ENCODE measurements at regions not wholly inside any gene's neighbourhood (a gene's known extent, or its start where the extent isn't known, plus 50 kb on each side); places are given as distances from the start of the nearest gene placed in this dataset.

GRCh38 chr13:80242728-80243427 is 98.0 kb downstream of the SPRY2 start:
- H3K4me3 Mint-ChIP-seq = no peak overlapping the region
- TF ChIP-seq CTCF (IDR thresholded peaks at IDR 0.05; ENCODE audit: unreplicated experiment in 3 of 3) = no peak
- no peaks in the 10 kb centered on the region for H3K36me3 Mint-ChIP-seq (ENCODE audit: low read depth)
- peaks cover 3% of the 10 kb centered on the region for H3K27me3 Mint-ChIP-seq (ENCODE audit: low read depth)
- H3K4me1 Mint-ChIP-seq = no peaks in the 10 kb centered on the region
- no peak overlapping the region for H3K27ac Mint-ChIP-seq
- H3K9me3 Mint-ChIP-seq = no peaks in the 10 kb centered on the region

GRCh38 chr13:80239571-80240255 is 101.2 kb downstream of the SPRY2 start:
- H3K27ac Mint-ChIP-seq = no peak overlapping the region
- H3K36me3 Mint-ChIP-seq (ENCODE audit: low read depth) = no peaks in the 10 kb centered on the region
- peaks cover 3% of the 10 kb centered on the region for H3K27me3 Mint-ChIP-seq (ENCODE audit: low read depth)
- no peak for TF ChIP-seq CTCF (IDR thresholded peaks at IDR 0.05; ENCODE audit: unreplicated experiment in 3 of 3)
- no peak overlapping the region for H3K4me3 Mint-ChIP-seq
- peaks cover 12% of the 10 kb centered on the region for H3K4me1 Mint-ChIP-seq
- H3K9me3 Mint-ChIP-seq = no peaks in the 10 kb centered on the region

- H3K9me3 Mint-ChIP-seq = no peaks in the 10 kb centered on the region
- H3K36me3 Mint-ChIP-seq (ENCODE audit: low read depth) = no peaks in the 10 kb centered on the region
- TF ChIP-seq CTCF (IDR thresholded peaks at IDR 0.05; ENCODE audit: unreplicated experiment in 3 of 3) = no peak
- H3K4me1 Mint-ChIP-seq = peaks cover 12% of the 10 kb centered on the region
- H3K27me3 Mint-ChIP-seq (ENCODE audit: low read depth) = peaks cover 3% of the 10 kb centered on the region
- no peak overlapping the region for H3K27ac Mint-ChIP-seq
- H3K4me3 Mint-ChIP-seq = no peak overlapping the region
Measured at GRCh38 chr13:80239116-80239515, 101.8 kb downstream of the SPRY2 start.

GRCh38 chr13:80237646-80238045 is 103.3 kb downstream of the SPRY2 start:
- TF ChIP-seq CTCF (IDR thresholded peaks at IDR 0.05; ENCODE audit: unreplicated experiment in 3 of 3) = no peak
- H3K27ac Mint-ChIP-seq = no peak overlapping the region
- H3K36me3 Mint-ChIP-seq (ENCODE audit: low read depth) = no peaks in the 10 kb centered on the region
- H3K4me3 Mint-ChIP-seq = no peak overlapping the region
- peaks cover 12% of the 10 kb centered on the region for H3K4me1 Mint-ChIP-seq
- H3K9me3 Mint-ChIP-seq = peaks cover 2% of the 10 kb centered on the region
- H3K27me3 Mint-ChIP-seq (ENCODE audit: low read depth) = peaks cover 3% of the 10 kb centered on the region

- Mint-ChIP-seq H3K27ac (peak overlapping the region; percentile 3 to 70 (median 6)), H3K9me3 (peaks cover 5% of the 10 kb centered on the region), H3K4me1 (peaks cover 12% of the 10 kb centered on the region), H3K27me3 (ENCODE audit: low read depth) (peaks cover 3% of the 10 kb centered on the region), H3K36me3 (ENCODE audit: low read depth) (no peaks in the 10 kb centered on the region), H3K4me3 (no peak overlapping the region)
- TF ChIP-seq CTCF (IDR thresholded peaks at IDR 0.05; ENCODE audit: unreplicated experiment in 3 of 3) = no peak
Measured at GRCh38 chr13:80235967-80236302, 105.0 kb downstream of the SPRY2 start.

Measured in nephron (organoid).